H9 (cell line): ENCODE measurements at regions not wholly inside any gene's neighbourhood (a gene's known extent, or its start where the extent isn't known, plus 50 kb on each side); places are given as distances from the start of the nearest gene placed in this dataset.

Experiments
- DNase-seq: peaks from one replicate; pipeline ENCODE4 v3.0.0-alpha.2; 2017
- H2AFZ ChIP-seq: one replicate; pipeline ENCODE4 v1.6.1; 2013; ENCODE audit warnings: mild to moderate bottlenecking, low read length, control low read depth, moderate library complexity
- H2AK5ac ChIP-seq: 2 replicates; pipeline ENCODE4 v1.6.1; 2013; ENCODE audit warnings: low read length, control low read depth, mixed read lengths; ENCODE audit not compliant: insufficient read length
- H2BK120ac ChIP-seq: one replicate; pipeline ENCODE4 v1.6.1; 2013; ENCODE audit warnings: low read depth, mild to moderate bottlenecking, low read length, control low read depth, inconsistent platforms; ENCODE audit not compliant: poor library complexity, severe bottlenecking
- H2BK12ac ChIP-seq: 2 replicates; pipeline ENCODE4 v1.6.1; 2013; ENCODE audit warnings: low read length, control low read depth, mixed read lengths, low read depth; ENCODE audit not compliant: insufficient read length
- H2BK15ac ChIP-seq: 2 replicates; pipeline ENCODE4 v1.6.1; 2013; ENCODE audit warnings: low read depth, low read length, control low read depth
- H2BK20ac ChIP-seq: one replicate; pipeline ENCODE4 v1.6.1; 2013; ENCODE audit warnings: low read depth, mild to moderate bottlenecking, low read length, control low read depth, inconsistent platforms; ENCODE audit not compliant: poor library complexity, severe bottlenecking
- H2BK5ac ChIP-seq: 2 replicates; pipeline ENCODE4 v1.6.1; 2013; ENCODE audit warnings: low read length, control low read depth, mixed read lengths; ENCODE audit not compliant: insufficient read length
- H3K14ac ChIP-seq: 2 replicates; pipeline ENCODE4 v1.6.1; 2013; ENCODE audit warnings: low read length, control low read depth; ENCODE audit not compliant: insufficient read depth
- H3K18ac ChIP-seq: 2 replicates; pipeline ENCODE4 v1.6.1; 2013; ENCODE audit warnings: low read depth, mild to moderate bottlenecking, mixed read lengths, low read length, control low read depth; ENCODE audit not compliant: insufficient read length
- H3K23ac ChIP-seq: 2 replicates; pipeline ENCODE4 v1.6.1; 2013; ENCODE audit warnings: low read length, control low read depth, mixed read lengths, low read depth; ENCODE audit not compliant: insufficient read length
- H3K23me2 ChIP-seq: 2 replicates; pipeline ENCODE4 v1.6.1; 2013; ENCODE audit warnings: low read depth, mild to moderate bottlenecking, mixed read lengths, low read length, control low read depth; ENCODE audit not compliant: insufficient read length, poor library complexity, severe bottlenecking
- H3K27ac ChIP-seq: 2 replicates; pipeline ENCODE4 v1.5.1; 2013; ENCODE audit warnings: low read length, control low read depth, mixed read lengths, low read depth; ENCODE audit not compliant: insufficient read length
- H3K27me3 ChIP-seq: 2 replicates; pipeline ENCODE4 v1.6.1; 2013; ENCODE audit warnings: low read length, control low read depth, inconsistent platforms; ENCODE audit not compliant: insufficient read depth
- H3K4ac ChIP-seq: 2 replicates; pipeline ENCODE4 v1.6.1; 2013; ENCODE audit warnings: low read depth, mild to moderate bottlenecking, control low read depth, inconsistent platforms, low read length, moderate library complexity
- H3K4me1 ChIP-seq: 2 replicates; pipeline ENCODE4 v1.6.1; 2013; ENCODE audit warnings: low read length, control low read depth, inconsistent platforms; ENCODE audit not compliant: insufficient read depth
- H3K4me2 ChIP-seq: 2 replicates; pipeline ENCODE4 v1.6.1; 2013; ENCODE audit warnings: low read length, control low read depth, mixed read lengths; ENCODE audit not compliant: insufficient read length, insufficient read depth
- H3K56ac ChIP-seq: 2 replicates; pipeline ENCODE4 v1.6.1; 2013; ENCODE audit warnings: low read depth, mild to moderate bottlenecking, mixed read lengths, low read length, control low read depth; ENCODE audit not compliant: insufficient read length
- H3K79me1 ChIP-seq: 2 replicates; pipeline ENCODE4 v1.6.1; 2013; ENCODE audit warnings: low read depth, mild to moderate bottlenecking, moderate library complexity, low read length, control low read depth, inconsistent platforms; ENCODE audit not compliant: insufficient read depth, poor library complexity, severe bottlenecking
- H3K79me2 ChIP-seq: 2 replicates; pipeline ENCODE4 v1.6.1; 2013; ENCODE audit warnings: low read length, control low read depth, inconsistent platforms; ENCODE audit not compliant: insufficient read depth
- H3K9ac ChIP-seq: 2 replicates; pipeline ENCODE4 v1.6.1; 2013; ENCODE audit warnings: low read length, control low read depth, mixed read lengths; ENCODE audit not compliant: insufficient read length; ENCODE audit errors: extremely low read depth
- H3K9me3 ChIP-seq: one replicate; pipeline ENCODE4 v1.6.1; 2013; ENCODE audit warnings: low read depth, low read length, inconsistent platforms; ENCODE audit not compliant: control insufficient read depth
- H3T11ph ChIP-seq: one replicate; pipeline ENCODE4 v1.6.1; 2013; ENCODE audit warnings: mild to moderate bottlenecking, low read length, control low read depth, inconsistent platforms
- H4K20me1 ChIP-seq: one replicate; pipeline ENCODE4 v1.6.1; 2013; ENCODE audit not compliant: control insufficient read depth, insufficient read length, insufficient read depth
- H4K5ac ChIP-seq: 2 replicates; pipeline ENCODE4 v1.6.1; 2013; ENCODE audit warnings: low read depth, mild to moderate bottlenecking, mixed read lengths, low read length, control low read depth; ENCODE audit not compliant: insufficient read length
- H4K8ac ChIP-seq: replicated peaks from 2 replicates; pipeline ENCODE4 v1.6.1; 2013; ENCODE audit warnings: low read length, control low read depth, mixed read lengths, low read depth; ENCODE audit not compliant: insufficient read length
- H4K91ac ChIP-seq: 2 replicates; pipeline ENCODE4 v1.6.1; 2013; ENCODE audit warnings: low read depth, mild to moderate bottlenecking, moderate library complexity, mixed read lengths, low read length, control low read depth; ENCODE audit not compliant: insufficient read length
- H3K27ac Mint-ChIP-seq, 3 experiments: 2 replicates in 2 of 3; 3 replicates in 1 of 3; pipeline ENCODE4 v1.8.0; 2020 to 2021; ENCODE audit warnings: mixed read lengths in 3 of 3, mild to moderate bottlenecking in 1 of 3, moderate library complexity in 1 of 3
- H3K27me3 Mint-ChIP-seq: 2 replicates; pipeline ENCODE4 v1.8.0; 2021; ENCODE audit warnings: low read depth, mild to moderate bottlenecking, moderate library complexity, mixed read lengths
- H3K36me3 Mint-ChIP-seq, 3 experiments: 2 replicates in 2 of 3; 3 replicates in 1 of 3; pipeline ENCODE4 v1.8.0; 2020 to 2021; ENCODE audit warnings: low read depth in 3 of 3, mixed read lengths in 3 of 3; ENCODE audit not compliant: insufficient read depth in 1 of 3
- H3K4me1 Mint-ChIP-seq, 2 experiments: 2 replicates each; pipeline ENCODE4 v1.8.0; 2020; ENCODE audit warnings: mixed read lengths in 2 of 2
- H3K4me3 Mint-ChIP-seq, 2 experiments: 2 replicates in 1 of 2; 3 replicates in 1 of 2; pipeline ENCODE4 v1.8.0; 2020 to 2021; ENCODE audit warnings: mild to moderate bottlenecking in 2 of 2, mixed read lengths in 2 of 2, moderate library complexity in 1 of 2
- H3K9me3 Mint-ChIP-seq, 2 experiments: 2 replicates in 1 of 2; 3 replicates in 1 of 2; pipeline ENCODE4 v1.8.0; 2020; ENCODE audit warnings: mild to moderate bottlenecking in 2 of 2, mixed read lengths in 2 of 2, moderate library complexity in 1 of 2
- WGBS: extraction: QIAGEN DNeasy Blood & Tissue Kit; methylation state at CpG from one replicate; pipeline ENCODE4 v1.1.7; 2013; ENCODE audit warnings: missing lambda C conversion rate, low lambda C conversion rate, mixed read lengths; ENCODE audit not compliant: insufficient read length; ENCODE audit errors: extremely low coverage; 5-methylcytosine and 5-hydroxymethylcytosine counted together
- TF ChIP-seq, protein P1 (sequence below): fragments of 200-600 bp; sonication (generic); conservative IDR thresholded peaks from 3 replicates; pipeline ENCODE4 v1.8.0; 2021; ENCODE audit warnings: antibody characterized with exemption, mild to moderate bottlenecking

GRCh38 chr4:11151500-11151899 is 277.2 kb downstream of the HS3ST1 start:
- no peak for DNase-seq
- H3K9me3 Mint-ChIP-seq: no peaks in the 10 kb centered on the region; a peak in 1 of 5 replicates
- no peak overlapping the region for H2AFZ ChIP-seq
- H3K4me3 Mint-ChIP-seq: no peak overlapping the region
- H3K4me1 Mint-ChIP-seq: peaks cover 39 to 51% of the 10 kb centered on the region in 2 experiments
- no peaks in the 10 kb centered on the region for H3K36me3 Mint-ChIP-seq
- no peak overlapping the region for H3K4ac ChIP-seq
- no peak overlapping the region for H3K56ac ChIP-seq
- no peak overlapping the region for H4K8ac ChIP-seq
- no peak overlapping the region for H2BK120ac ChIP-seq
- no peak overlapping the region for H3K18ac ChIP-seq
- H4K20me1 ChIP-seq: no peaks in the 10 kb centered on the region
- H3K4me2 ChIP-seq: no peak overlapping the region
- H3K79me2 ChIP-seq: no peaks in the 10 kb centered on the region
- peak overlapping the region in 1 of 3 experiments; percentile 18; a peak in 1 of 7 replicates for H3K27ac Mint-ChIP-seq
- no peaks in the 10 kb centered on the region for H3K27me3 Mint-ChIP-seq
- no peak overlapping the region for H4K5ac ChIP-seq
- no peak overlapping the region for H2BK15ac ChIP-seq
- H3K9ac ChIP-seq: no peak overlapping the region
- no peaks in the 10 kb centered on the region for H3K9me3 ChIP-seq
- no peak overlapping the region for H2AK5ac ChIP-seq
- TF ChIP-seq, protein P1, sequence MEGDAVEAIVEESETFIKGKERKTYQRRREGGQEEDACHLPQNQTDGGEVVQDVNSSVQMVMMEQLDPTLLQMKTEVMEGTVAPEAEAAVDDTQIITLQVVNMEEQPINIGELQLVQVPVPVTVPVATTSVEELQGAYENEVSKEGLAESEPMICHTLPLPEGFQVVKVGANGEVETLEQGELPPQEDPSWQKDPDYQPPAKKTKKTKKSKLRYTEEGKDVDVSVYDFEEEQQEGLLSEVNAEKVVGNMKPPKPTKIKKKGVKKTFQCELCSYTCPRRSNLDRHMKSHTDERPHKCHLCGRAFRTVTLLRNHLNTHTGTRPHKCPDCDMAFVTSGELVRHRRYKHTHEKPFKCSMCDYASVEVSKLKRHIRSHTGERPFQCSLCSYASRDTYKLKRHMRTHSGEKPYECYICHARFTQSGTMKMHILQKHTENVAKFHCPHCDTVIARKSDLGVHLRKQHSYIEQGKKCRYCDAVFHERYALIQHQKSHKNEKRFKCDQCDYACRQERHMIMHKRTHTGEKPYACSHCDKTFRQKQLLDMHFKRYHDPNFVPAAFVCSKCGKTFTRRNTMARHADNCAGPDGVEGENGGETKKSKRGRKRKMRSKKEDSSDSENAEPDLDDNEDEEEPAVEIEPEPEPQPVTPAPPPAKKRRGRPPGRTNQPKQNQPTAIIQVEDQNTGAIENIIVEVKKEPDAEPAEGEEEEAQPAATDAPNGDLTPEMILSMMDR: no peak
- WGBS: no CpG with 5 or more reads among the region's 5 CpGs
- no peaks in the 10 kb centered on the region for H3K27me3 ChIP-seq
- H3K23me2 ChIP-seq: no peaks in the 10 kb centered on the region
- H2BK20ac ChIP-seq: no peak overlapping the region
- H3K23ac ChIP-seq: no peak overlapping the region
- H3K14ac ChIP-seq: no peak overlapping the region
- no peak overlapping the region for H2BK5ac ChIP-seq
- H4K91ac ChIP-seq: no peak overlapping the region
- H3K27ac ChIP-seq: no peak overlapping the region
- H3K4me1 ChIP-seq: peaks cover 8% of the 10 kb centered on the region; the same call in 1 of the 2 replicates
- no peak overlapping the region for H2BK12ac ChIP-seq
- H3K79me1 ChIP-seq: no peaks in the 10 kb centered on the region
- H3T11ph ChIP-seq: no peak overlapping the region
